GM23248 (cell line): ENCODE measurements at regions not wholly inside any gene's neighbourhood (a gene's known extent, or its start where the extent isn't known, plus 50 kb on each side); places are given as distances from the start of the nearest gene placed in this dataset.

Experiments used
- DNase-seq: peaks from one replicate; pipeline ENCODE4 v3.0.0-alpha.2; 2015
- H2AFZ ChIP-seq: fragments of 200-600 bp; sonication (generic); 2 replicates; pipeline ENCODE4 v1.6.1; 2016; ENCODE audit warnings: antibody characterized with exemption
- H3F3A ChIP-seq: fragments of 200-600 bp; sonication (generic); 2 replicates; pipeline ENCODE4 v1.6.1; 2016; ENCODE audit warnings: mild to moderate bottlenecking, antibody characterized with exemption, mixed run types; ENCODE audit not compliant: insufficient read depth
- H3K27ac ChIP-seq: fragments of 200-600 bp; sonication (generic); 2 replicates; pipeline ENCODE4 v1.5.1; 2016; ENCODE audit warnings: mild to moderate bottlenecking
- H3K27me3 ChIP-seq: fragments of 200-600 bp; sonication (generic); replicated peaks from 2 replicates; pipeline ENCODE4 v1.6.1; 2016; ENCODE audit warnings: mild to moderate bottlenecking; ENCODE audit not compliant: insufficient read depth
- H3K36me3 ChIP-seq: fragments of 200-600 bp; sonication (generic); 2 replicates; pipeline ENCODE4 v1.6.1; 2016; ENCODE audit warnings: low read depth, mild to moderate bottlenecking
- H3K4me1 ChIP-seq: fragments of 200-600 bp; sonication (generic); 2 replicates; pipeline ENCODE4 v1.6.1; 2016; ENCODE audit warnings: mild to moderate bottlenecking; ENCODE audit not compliant: insufficient read depth
- H3K4me2 ChIP-seq: fragments of 200-600 bp; sonication (generic); one replicate; pipeline ENCODE4 v1.6.1; 2016; ENCODE audit warnings: mild to moderate bottlenecking; ENCODE audit not compliant: unreplicated experiment
- H3K4me3 ChIP-seq: fragments of 200-600 bp; sonication (generic); 2 replicates; pipeline ENCODE4 v1.5.1; 2016; ENCODE audit warnings: mild to moderate bottlenecking
- H3K79me2 ChIP-seq: fragments of 200-600 bp; sonication (generic); 2 replicates; pipeline ENCODE4 v1.6.1; 2016; ENCODE audit warnings: mild to moderate bottlenecking; ENCODE audit not compliant: insufficient read depth
- H3K9ac ChIP-seq: fragments of 200-600 bp; sonication (generic); 2 replicates; pipeline ENCODE4 v1.6.1; 2016; ENCODE audit warnings: mild to moderate bottlenecking
- H3K9me2 ChIP-seq: fragments of 200-600 bp; sonication (generic); 2 replicates; pipeline ENCODE4 v1.6.1; 2016; ENCODE audit warnings: mixed run types, mild to moderate bottlenecking, moderate library complexity; ENCODE audit not compliant: insufficient read depth
- H3K9me3 ChIP-seq: fragments of 200-600 bp; sonication (generic); one replicate; pipeline ENCODE4 v1.6.1; 2017; ENCODE audit warnings: low read depth
- H4K20me1 ChIP-seq: fragments of 200-600 bp; sonication (generic); 2 replicates; pipeline ENCODE4 v1.6.0; 2016; ENCODE audit not compliant: insufficient read depth
- EZH2 ChIP-seq: fragments of 200-600 bp; sonication (generic); IDR thresholded peaks from 2 replicates; pipeline ENCODE4 v1.6.1; 2018; ENCODE audit warnings: antibody characterized with exemption, mild to moderate bottlenecking; ENCODE audit not compliant: insufficient read depth, poor library complexity, severe bottlenecking
- EZH2phosphoT487 ChIP-seq: fragments of 200-600 bp; sonication (generic); IDR thresholded peaks from 2 replicates; pipeline ENCODE4 v1.6.1; 2018; ENCODE audit warnings: antibody characterized with exemption, moderate library complexity, mild to moderate bottlenecking, low read depth; ENCODE audit not compliant: insufficient read depth
- WGBS, 2 experiments: methylation state at CpG; one replicate each; pipeline ENCODE4 v1.1.6; 2015 to 2017; ENCODE audit warnings: low lambda C conversion rate in 2 of 2, low coverage in 1 of 2; ENCODE audit errors: missing lambda C conversion rate in 2 of 2; 5-methylcytosine and 5-hydroxymethylcytosine counted together
- in situ Hi-C: fragments of 300-500 bp; cut with MboI; formaldehyde crosslinking; loops from 2 replicates; pipeline ENCODE4 v1.15.0; 2020

GRCh38 chr6:50958148-50958697 lies 139.6 kb downstream of the TFAP2B start:
- no peaks in the 10 kb centered on the region for H3K4me1 ChIP-seq
- no peaks in the 10 kb centered on the region for H3K9me2 ChIP-seq
- H3K4me3 ChIP-seq, result no peak overlapping the region
- no peak overlapping the region for H3K4me2 ChIP-seq
- no peak overlapping the region for H3K27ac ChIP-seq
- no peaks in the 10 kb centered on the region for H4K20me1 ChIP-seq
- H3K9me3 ChIP-seq, result no peaks in the 10 kb centered on the region
- 58 to 67% methylated on average over 1 of the region's 1 CpG for WGBS, 2 experiments
- no peaks in the 10 kb centered on the region for H3F3A ChIP-seq
- H3K36me3 ChIP-seq, result no peaks in the 10 kb centered on the region
- no peaks in the 10 kb centered on the region for H3K79me2 ChIP-seq
- in situ Hi-C loops, result no loop called here
- TF ChIP-seq EZH2phosphoT487, result no peak
- no peak for TF ChIP-seq EZH2
- no peak overlapping the region for H3K9ac ChIP-seq
- H2AFZ ChIP-seq, result no peak overlapping the region
- DNase-seq, result no peak
- no peaks in the 10 kb centered on the region for H3K27me3 ChIP-seq

GRCh38 chr6:50959081-50959641 lies 140.5 kb downstream of the TFAP2B start:
- no peak for TF ChIP-seq EZH2
- TF ChIP-seq EZH2phosphoT487, result no peak
- Histone ChIP-seq H3K9me2 (no peaks in the 10 kb centered on the region), H3K4me2 (no peak overlapping the region), H3K27me3 (no peaks in the 10 kb centered on the region), H3K9ac (no peak overlapping the region), H2AFZ (no peak overlapping the region), H3K4me3 (no peak overlapping the region), H3K36me3 (no peaks in the 10 kb centered on the region), H3K4me1 (no peaks in the 10 kb centered on the region), H3K27ac (no peak overlapping the region), H3K9me3 (no peaks in the 10 kb centered on the region), H3K79me2 (no peaks in the 10 kb centered on the region), H3F3A (no peaks in the 10 kb centered on the region), H4K20me1 (no peaks in the 10 kb centered on the region)
- in situ Hi-C loops, result no loop called here
- 63 to 74% methylated on average over 4 of the region's 4 CpGs for WGBS, 2 experiments
- no peak for DNase-seq

GRCh38 chr6:50961611-50962010 lies 142.9 kb downstream of the TFAP2B start:
- Histone ChIP-seq H3K9ac (no peak overlapping the region), H3K79me2 (no peaks in the 10 kb centered on the region), H4K20me1 (no peaks in the 10 kb centered on the region), H3K9me3 (no peaks in the 10 kb centered on the region), H3K27me3 (no peaks in the 10 kb centered on the region), H3F3A (no peaks in the 10 kb centered on the region), H3K27ac (no peak overlapping the region), H3K4me2 (no peak overlapping the region), H3K36me3 (no peaks in the 10 kb centered on the region), H2AFZ (no peak overlapping the region), H3K9me2 (no peaks in the 10 kb centered on the region), H3K4me1 (no peaks in the 10 kb centered on the region), H3K4me3 (no peak overlapping the region)
- TF ChIP-seq EZH2, result no peak
- TF ChIP-seq EZH2phosphoT487, result no peak
- DNase-seq, result no peak
- in situ Hi-C loops, result no loop called here

- Histone ChIP-seq H3K4me1 (no peaks in the 10 kb centered on the region), H3K4me2 (no peak overlapping the region), H2AFZ (no peak overlapping the region), H3F3A (no peaks in the 10 kb centered on the region), H4K20me1 (no peaks in the 10 kb centered on the region), H3K79me2 (no peaks in the 10 kb centered on the region), H3K9me2 (0 out of 2 replicates have a peak, but pooled peaks cover 2% of the 10 kb centered on the region), H3K4me3 (no peak overlapping the region), H3K36me3 (no peaks in the 10 kb centered on the region), H3K9ac (no peak overlapping the region), H3K27ac (no peak overlapping the region), H3K27me3 (no peaks in the 10 kb centered on the region), H3K9me3 (no peaks in the 10 kb centered on the region)
- in situ Hi-C loops, result no loop called here
- TF ChIP-seq EZH2phosphoT487, result no peak
- no peak for TF ChIP-seq EZH2
- DNase-seq, result no peak
Observed at GRCh38 chr6:50962213-50962759, 143.6 kb downstream of the TFAP2B start.
